CD14-positive monocyte (primary cell): ENCODE measurements at regions not wholly inside any gene's neighbourhood (a gene's known extent, or its start where the extent isn't known, plus 50 kb on each side); places are given as distances from the start of the nearest gene placed in this dataset.

ENCODE experiments used
- DNase-seq, 3 donors: peaks; one replicate each; pipeline ENCODE4 v3.0.0-alpha.2; 2011 to 2022
- H2AFZ ChIP-seq: 2 replicates; pipeline ENCODE4 v1.6.0; 2012; ENCODE audit warnings: mild to moderate bottlenecking, low read depth, low read length, inconsistent platforms; ENCODE audit not compliant: insufficient read depth, poor library complexity, severe bottlenecking
- H3K27ac ChIP-seq, 2 donors: 1 replicate in 1 of 2; 2 replicates in 1 of 2; pipeline ENCODE4 v1.5.1; 2012 to 2013; ENCODE audit warnings: low read length in 2 of 2, control low read depth in 1 of 2, inconsistent platforms in 1 of 2, low read depth in 1 of 2, mild to moderate bottlenecking in 1 of 2
- H3K27me3 ChIP-seq, 2 donors: one replicate each; pipeline versions ENCODE4 v1.6.0 to v1.6.1; 2011 to 2013; ENCODE audit warnings: low read length in 2 of 2; ENCODE audit not compliant: control insufficient read depth in 2 of 2, insufficient read depth in 2 of 2
- H3K36me3 ChIP-seq, 2 donors: replicated peaks in 1 of 2; 1 replicate in 1 of 2; 2 replicates in 1 of 2; pipeline versions ENCODE4 v1.5.1 to v1.6.1; 2012 to 2013; ENCODE audit warnings: low read length in 2 of 2, control low read depth in 1 of 2, inconsistent platforms in 1 of 2, mild to moderate bottlenecking in 1 of 2; ENCODE audit not compliant: insufficient read depth in 2 of 2, control insufficient read depth in 1 of 2
- H3K4me1 ChIP-seq, 2 donors: 1 replicate in 1 of 2; 2 replicates in 1 of 2; pipeline versions ENCODE4 v1.5.1 to v1.6.1; 2012 to 2013; ENCODE audit warnings: low read length in 2 of 2, control low read depth in 1 of 2, inconsistent platforms in 1 of 2, mild to moderate bottlenecking in 1 of 2, moderate library complexity in 1 of 2; ENCODE audit not compliant: insufficient read depth in 2 of 2, control insufficient read depth in 1 of 2
- H3K4me2 ChIP-seq: replicated peaks from 2 replicates; pipeline ENCODE3; 2012; ENCODE audit warnings: low read length, moderate library complexity, mild to moderate bottlenecking; ENCODE audit not compliant: poor library complexity, severe bottlenecking; ENCODE audit errors: extremely low read depth
- H3K4me3 ChIP-seq, 3 experiments: fragments of 200-600 bp in 1 of 3; sonication (generic) in 1 of 3; replicated peaks in 1 of 3; 1 replicate in 2 of 3; 2 replicates in 1 of 3; pipeline ENCODE4 v1.5.1; 2011 to 2013; ENCODE audit warnings: low read length in 3 of 3, mild to moderate bottlenecking in 3 of 3, control low read depth in 2 of 3, low read depth in 2 of 3, inconsistent platforms in 1 of 3, moderate library complexity in 1 of 3
- H3K79me2 ChIP-seq: 2 replicates; pipeline ENCODE4 v1.6.0; 2012; ENCODE audit warnings: mild to moderate bottlenecking, control low read depth, inconsistent platforms, low read length, moderate library complexity; ENCODE audit not compliant: insufficient read depth
- H3K9ac ChIP-seq: 2 replicates; pipeline ENCODE4 v1.6.0; 2017; ENCODE audit warnings: low read length, mild to moderate bottlenecking; ENCODE audit not compliant: insufficient read depth, poor library complexity, severe bottlenecking
- H3K9me3 ChIP-seq, 2 donors: replicated peaks in 1 of 2; 1 replicate in 1 of 2; 2 replicates in 1 of 2; pipeline versions ENCODE4 v1.5.1 to v1.6.1; 2012 to 2013; ENCODE audit warnings: low read length in 2 of 2, control low read depth in 1 of 2; ENCODE audit not compliant: control insufficient read depth in 1 of 2, insufficient read depth in 1 of 2
- H4K20me1 ChIP-seq: 2 replicates; pipeline ENCODE4 v1.6.0; 2012; ENCODE audit warnings: mild to moderate bottlenecking, low read length, control low read depth, moderate library complexity; ENCODE audit not compliant: insufficient read depth
- H3K27ac Mint-ChIP-seq, 7 donors: one replicate each; pipeline ENCODE4 v1.8.0; 2020; ENCODE audit warnings: mild to moderate bottlenecking in 7 of 7, mixed read lengths in 7 of 7, moderate library complexity in 6 of 7, inconsistent platforms in 2 of 7
- H3K27me3 Mint-ChIP-seq, 3 donors: one replicate each; pipeline ENCODE4 v1.8.0; 2021 to 2022; ENCODE audit warnings: low read depth in 3 of 3, mild to moderate bottlenecking in 3 of 3, mixed read lengths in 3 of 3, moderate library complexity in 3 of 3, inconsistent platforms in 1 of 3
- H3K36me3 Mint-ChIP-seq, 2 donors: one replicate each; pipeline ENCODE4 v1.8.0; 2020; ENCODE audit warnings: mixed read lengths in 2 of 2, inconsistent platforms in 1 of 2, mild to moderate bottlenecking in 1 of 2
- H3K4me1 Mint-ChIP-seq: one replicate; pipeline ENCODE4 v1.8.0; 2020; ENCODE audit warnings: mild to moderate bottlenecking, mixed read lengths
- H3K4me3 Mint-ChIP-seq, 2 donors: one replicate each; pipeline ENCODE4 v1.8.0; 2020; ENCODE audit warnings: mild to moderate bottlenecking in 2 of 2, mixed read lengths in 2 of 2, moderate library complexity in 1 of 2
- H3K9me3 Mint-ChIP-seq, 7 donors: one replicate each; pipeline ENCODE4 v1.8.0; 2020 to 2022; ENCODE audit warnings: mixed read lengths in 7 of 7, mild to moderate bottlenecking in 6 of 7, moderate library complexity in 6 of 7, inconsistent platforms in 2 of 7
- CTCF ChIP-seq: fragments of 200-600 bp; IDR thresholded peaks from one replicate; pipeline ENCODE4 v1.8.0; 2022; ENCODE audit warnings: antibody characterized with exemption, mild to moderate bottlenecking
- WGBS: methylation state at CpG from one replicate; pipeline ENCODE4 v1.1.5; 2013; ENCODE audit warnings: missing lambda C conversion rate; ENCODE audit not compliant: insufficient coverage; 5-methylcytosine and 5-hydroxymethylcytosine counted together
- intact Hi-C, 2 donors: fragments of 100-400 bp; cut with micrococcal nuclease; formaldehyde crosslinking; loops; one replicate each; pipeline versions ENCODE4 v1.15.0 to v1.15.1; 2023

- H3K27me3 ChIP-seq: no peaks in the 10 kb centered on the region
- Mint-ChIP-seq H3K36me3 (no peaks in the 10 kb centered on the region), H3K4me3 (no peak overlapping the region), H3K27me3 (peaks cover 0 to 1% (median 0%) of the 10 kb centered on the region in 3 donors), H3K9me3 (peaks cover 0 to 2% (median 0%) of the 10 kb centered on the region in 7 donors), H3K27ac (no peak overlapping the region), H3K4me1 (no peaks in the 10 kb centered on the region)
- no peak for TF ChIP-seq CTCF
- H2AFZ ChIP-seq: no peak overlapping the region
- WGBS: no CpG with 5 or more reads among the region's 2 CpGs
- no peaks in the 10 kb centered on the region for H4K20me1 ChIP-seq
- DNase-seq: no peak
- no peak overlapping the region for H3K9ac ChIP-seq
- no peak overlapping the region for H3K27ac ChIP-seq
- H3K79me2 ChIP-seq: no peaks in the 10 kb centered on the region
- H3K4me2 ChIP-seq: no peak overlapping the region
- no peaks in the 10 kb centered on the region for H3K4me1 ChIP-seq
- intact Hi-C loops: no loop called here
- H3K4me3 ChIP-seq: no peak overlapping the region
- H3K36me3 ChIP-seq: no peaks in the 10 kb centered on the region
- H3K9me3 ChIP-seq: no peaks in the 10 kb centered on the region
Observed at GRCh38 chr7:81394029-81394428, 375.8 kb downstream of the HGF start.

- Histone ChIP-seq H4K20me1 (no peaks in the 10 kb centered on the region), H2AFZ (no peak overlapping the region), H3K36me3 (no peaks in the 10 kb centered on the region), H3K27ac (no peak overlapping the region), H3K4me1 (no peaks in the 10 kb centered on the region), H3K4me2 (no peak overlapping the region), H3K9me3 (no peaks in the 10 kb centered on the region), H3K4me3 (no peak overlapping the region), H3K27me3 (no peaks in the 10 kb centered on the region), H3K79me2 (no peaks in the 10 kb centered on the region), H3K9ac (no peak overlapping the region)
- Mint-ChIP-seq H3K27ac (no peak overlapping the region), H3K9me3 (peaks cover 0 to 3% (median 0%) of the 10 kb centered on the region in 7 donors), H3K36me3 (no peaks in the 10 kb centered on the region), H3K4me1 (no peaks in the 10 kb centered on the region), H3K4me3 (no peak overlapping the region), H3K27me3 (peaks cover 0 to 2% (median 1%) of the 10 kb centered on the region in 3 donors)
- intact Hi-C loops: no loop called here
- no peak for TF ChIP-seq CTCF
- no peak for DNase-seq
- no CpG with 5 or more reads among the region's 2 CpGs for WGBS
Observed at GRCh38 chr7:81393018-81393417, 376.8 kb downstream of the HGF start.
